ENCODE measurements at regions not wholly inside any gene's neighbourhood (a gene's known extent, or its start where the extent isn't known, plus 50 kb on each side); places are given as distances from the start of the nearest gene placed in this dataset.

- intact Hi-C loops (cut with DNase I; ENCODE audit: low total_unique reads) (no loop called here), in situ Hi-C loops (cut with MboI; ENCODE audit: low pct_ligation_motif_present in 1 of 4, low pct_unique_long_range_greater_than_20kb in 1 of 4, low sequenced_read_pairs in 3 of 4) (no loop called here)
- 80 to 81% methylated on average over 3 of the region's 3 CpGs for WGBS, 2 donors (ENCODE audit: low coverage in 1 of 2)
- H3K9me3 ChIP-seq, result no peaks in the 10 kb centered on the region
- TF ChIP-seq, protein P1, sequence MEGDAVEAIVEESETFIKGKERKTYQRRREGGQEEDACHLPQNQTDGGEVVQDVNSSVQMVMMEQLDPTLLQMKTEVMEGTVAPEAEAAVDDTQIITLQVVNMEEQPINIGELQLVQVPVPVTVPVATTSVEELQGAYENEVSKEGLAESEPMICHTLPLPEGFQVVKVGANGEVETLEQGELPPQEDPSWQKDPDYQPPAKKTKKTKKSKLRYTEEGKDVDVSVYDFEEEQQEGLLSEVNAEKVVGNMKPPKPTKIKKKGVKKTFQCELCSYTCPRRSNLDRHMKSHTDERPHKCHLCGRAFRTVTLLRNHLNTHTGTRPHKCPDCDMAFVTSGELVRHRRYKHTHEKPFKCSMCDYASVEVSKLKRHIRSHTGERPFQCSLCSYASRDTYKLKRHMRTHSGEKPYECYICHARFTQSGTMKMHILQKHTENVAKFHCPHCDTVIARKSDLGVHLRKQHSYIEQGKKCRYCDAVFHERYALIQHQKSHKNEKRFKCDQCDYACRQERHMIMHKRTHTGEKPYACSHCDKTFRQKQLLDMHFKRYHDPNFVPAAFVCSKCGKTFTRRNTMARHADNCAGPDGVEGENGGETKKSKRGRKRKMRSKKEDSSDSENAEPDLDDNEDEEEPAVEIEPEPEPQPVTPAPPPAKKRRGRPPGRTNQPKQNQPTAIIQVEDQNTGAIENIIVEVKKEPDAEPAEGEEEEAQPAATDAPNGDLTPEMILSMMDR (IDR thresholded peaks at IDR 0.05), result no peak
- TF ChIP-seq EP300 (IDR thresholded peaks at IDR 0.05; ENCODE audit: low read depth), result no peak
- TF ChIP-seq POLR2A (IDR thresholded peaks at IDR 0.05), result no peak
- no peak for TF ChIP-seq POLR2AphosphoS5 (IDR thresholded peaks at IDR 0.05)
- H3K27me3 ChIP-seq, result no peaks in the 10 kb centered on the region
- no peaks in the 10 kb centered on the region for H3K36me3 ChIP-seq
- no peak for DNase-seq
- H3K27ac ChIP-seq, result no peak overlapping the region
- H3K4me3 ChIP-seq, result no peak overlapping the region
- no peaks in the 10 kb centered on the region for H3K4me1 ChIP-seq
These were observed 409.3 kb upstream of the MMADHC start for GRCh38 chr2:149996901-149997300.

DNA sequence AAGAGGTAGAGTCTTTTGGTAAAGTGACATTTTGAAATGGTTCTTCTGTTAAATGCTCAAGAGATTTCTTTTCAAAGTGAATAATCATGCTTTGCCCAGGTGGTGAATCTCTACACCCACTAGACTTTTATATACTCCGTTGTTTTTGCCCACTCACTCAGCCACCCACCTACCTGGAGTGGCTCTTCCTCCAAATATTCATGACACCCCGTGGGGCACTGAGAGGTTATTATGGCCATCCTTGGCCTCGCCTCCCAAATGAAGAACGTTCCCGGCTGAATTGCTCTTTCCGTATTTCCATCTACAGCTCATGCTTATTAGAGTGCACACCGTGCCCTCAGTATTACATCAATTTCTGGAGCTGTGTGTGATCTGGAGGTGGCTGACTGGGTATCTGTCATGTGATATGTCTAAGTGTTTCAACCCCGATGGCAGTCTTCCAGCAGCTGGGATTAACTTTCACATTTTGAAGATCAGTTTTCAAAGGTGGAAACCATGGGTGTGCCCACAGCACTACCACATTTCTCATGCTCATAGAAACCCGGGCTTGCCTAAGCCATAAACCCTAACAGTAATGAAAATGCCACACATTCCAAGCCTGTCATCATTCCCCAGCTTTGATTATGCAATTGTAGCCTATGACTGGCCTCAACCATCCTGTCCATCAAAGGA is 406.6 kb upstream of the MMADHC start:
- no peaks in the 10 kb centered on the region for H3K9me3 ChIP-seq
- H3K4me3 ChIP-seq, result no peak overlapping the region
- no peak for TF ChIP-seq POLR2AphosphoS5 (IDR thresholded peaks at IDR 0.05)
- no peak for TF ChIP-seq POLR2A (IDR thresholded peaks at IDR 0.05)
- TF ChIP-seq EP300 (IDR thresholded peaks at IDR 0.05; ENCODE audit: low read depth), result no peak
- no peaks in the 10 kb centered on the region for H3K36me3 ChIP-seq
- intact Hi-C loops (cut with DNase I; ENCODE audit: low total_unique reads) (no loop called here), in situ Hi-C loops (cut with MboI; ENCODE audit: low pct_ligation_motif_present in 1 of 4, low pct_unique_long_range_greater_than_20kb in 1 of 4, low sequenced_read_pairs in 3 of 4) (no loop called here)
- H3K4me1 ChIP-seq, result no peaks in the 10 kb centered on the region
- H3K27ac ChIP-seq, result no peak overlapping the region
- WGBS, 2 donors (ENCODE audit: low coverage in 1 of 2), result 70 to 73% methylated on average over 6 to 8 of the region's 9 CpGs
- no peaks in the 10 kb centered on the region for H3K27me3 ChIP-seq
- DNase-seq, result peak; percentile 52

- Histone ChIP-seq H3K4me1 (no peaks in the 10 kb centered on the region), H3K4me3 (no peak overlapping the region), H3K9me3 (no peaks in the 10 kb centered on the region), H3K27ac (no peak overlapping the region), H3K27me3 (no peaks in the 10 kb centered on the region), H3K36me3 (no peaks in the 10 kb centered on the region)
- no peak for DNase-seq
- 56 to 70% methylated on average over 1 of the region's 1 CpG for WGBS, 2 donors (ENCODE audit: low coverage in 1 of 2)
- in situ Hi-C loops (cut with MboI; ENCODE audit: low pct_ligation_motif_present in 1 of 4, low pct_unique_long_range_greater_than_20kb in 1 of 4, low sequenced_read_pairs in 3 of 4), result no loop called here
- TF ChIP-seq EP300 (IDR thresholded peaks at IDR 0.05; ENCODE audit: low read depth) (no peak), POLR2A (IDR thresholded peaks at IDR 0.05) (no peak), POLR2AphosphoS5 (IDR thresholded peaks at IDR 0.05) (no peak)
- intact Hi-C loops (cut with DNase I; ENCODE audit: low total_unique reads), result no loop called here
These were observed 405.7 kb upstream of the MMADHC start for GRCh38 chr2:149993316-149993715.

DNA sequence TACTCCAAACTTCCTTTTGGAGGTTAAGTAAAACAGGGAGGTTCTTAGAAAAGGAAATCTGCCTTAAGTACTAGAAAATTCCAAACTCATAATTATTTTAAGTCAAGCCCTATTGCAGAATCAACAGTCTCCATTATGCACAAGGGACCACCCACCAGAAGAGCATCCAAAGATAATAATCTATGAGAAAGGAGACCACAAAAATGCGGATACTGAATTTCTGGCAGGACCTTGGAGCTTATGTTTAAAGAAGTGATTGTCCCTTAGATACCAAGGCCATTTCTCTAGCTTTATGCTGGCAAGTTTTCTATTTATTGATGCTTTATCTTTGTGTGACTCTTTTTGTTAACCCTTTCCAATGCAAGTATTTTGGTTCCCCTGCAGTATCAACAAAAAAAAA is 404.0 kb upstream of the MMADHC start:
- Histone ChIP-seq H3K27me3 (no peaks in the 10 kb centered on the region), H3K36me3 (no peaks in the 10 kb centered on the region), H3K4me1 (no peaks in the 10 kb centered on the region), H3K9me3 (no peaks in the 10 kb centered on the region), H3K4me3 (no peak overlapping the region), H3K27ac (no peak overlapping the region)
- DNase-seq, result no peak
- intact Hi-C loops (cut with DNase I; ENCODE audit: low total_unique reads), result no loop called here
- WGBS, 2 donors (ENCODE audit: low coverage in 1 of 2), result 75 to 81% methylated on average over 1 of the region's 1 CpG
- in situ Hi-C loops (cut with MboI; ENCODE audit: low pct_ligation_motif_present in 1 of 4, low pct_unique_long_range_greater_than_20kb in 1 of 4, low sequenced_read_pairs in 3 of 4), result no loop called here
- TF ChIP-seq EP300 (IDR thresholded peaks at IDR 0.05; ENCODE audit: low read depth) (no peak), POLR2A (IDR thresholded peaks at IDR 0.05) (no peak), POLR2AphosphoS5 (IDR thresholded peaks at IDR 0.05) (no peak)
- TF ChIP-seq, protein P1 (IDR thresholded peaks at IDR 0.05), result no peak

DNA sequence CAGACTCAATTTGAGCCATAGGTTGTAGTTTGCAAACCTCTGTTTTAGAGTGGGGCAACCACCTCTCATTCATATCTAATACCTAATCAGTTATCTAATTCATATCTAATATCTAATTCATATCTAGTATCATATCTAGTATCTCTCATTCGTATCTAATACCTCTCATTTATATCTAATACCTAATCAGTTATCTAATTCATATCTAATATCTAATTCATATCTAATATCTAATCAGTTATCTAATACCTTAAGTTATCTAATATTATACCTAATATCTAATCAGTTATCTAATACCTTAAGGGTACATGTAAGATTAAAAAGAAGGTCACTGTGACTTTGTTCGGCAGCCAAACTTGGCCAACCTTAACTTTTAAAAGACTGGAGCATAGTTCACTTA is 403.4 kb upstream of the MMADHC start:
- 60 to 70% methylated on average over 2 of the region's 2 CpGs for WGBS, 2 donors (ENCODE audit: low coverage in 1 of 2)
- H3K27ac ChIP-seq, result no peak overlapping the region
- no peaks in the 10 kb centered on the region for H3K4me1 ChIP-seq
- no peak for DNase-seq
- in situ Hi-C loops (cut with MboI; ENCODE audit: low pct_ligation_motif_present in 1 of 4, low pct_unique_long_range_greater_than_20kb in 1 of 4, low sequenced_read_pairs in 3 of 4), result no loop called here
- TF ChIP-seq POLR2A (IDR thresholded peaks at IDR 0.05), result no peak
- TF ChIP-seq POLR2AphosphoS5 (IDR thresholded peaks at IDR 0.05), result no peak
- TF ChIP-seq, protein P1 (IDR thresholded peaks at IDR 0.05), result no peak
- TF ChIP-seq EP300 (IDR thresholded peaks at IDR 0.05; ENCODE audit: low read depth), result no peak
- H3K36me3 ChIP-seq, result no peaks in the 10 kb centered on the region
- intact Hi-C loops (cut with DNase I; ENCODE audit: low total_unique reads), result no loop called here
- no peaks in the 10 kb centered on the region for H3K27me3 ChIP-seq
- H3K9me3 ChIP-seq, result no peaks in the 10 kb centered on the region
- H3K4me3 ChIP-seq, result no peak overlapping the region
